Fibroblast of pulmonary artery (primary cell): ENCODE measurements at regions not wholly inside any gene's neighbourhood (a gene's known extent, or its start where the extent isn't known, plus 50 kb on each side); places are given as distances from the start of the nearest gene placed in this dataset.

ENCODE experiments used
- DNase-seq: peaks from one replicate; pipeline ENCODE4 v3.0.0-alpha.2; 2010; ENCODE audit warnings: low read depth
- H3K4me3 ChIP-seq: replicated peaks from 2 replicates; pipeline ENCODE4 v1.5.1; 2011; ENCODE audit warnings: low read depth, mild to moderate bottlenecking, control low read depth, low read length, moderate library complexity
- CTCF ChIP-seq: IDR thresholded peaks from 2 replicates; pipeline ENCODE4 v1.5.1; 2011; ENCODE audit warnings: mild to moderate bottlenecking, control low read depth, low read length, inconsistent platforms; ENCODE audit errors: missing control alignments

GRCh38 chr12:107369006-107369405 is 275.7 kb upstream of the CRY1 start:
- H3K4me3 ChIP-seq, result no peak overlapping the region

GRCh38 chr12:107369679-107370078 is 276.3 kb upstream of the CRY1 start:
- no peak for DNase-seq
- TF ChIP-seq CTCF, result no peak
- no peak overlapping the region for H3K4me3 ChIP-seq

More at GRCh38 chr12:107369006-107369405, 275.7 kb upstream of the CRY1 start:
- TF ChIP-seq CTCF, result no peak
- no peak for DNase-seq

- no peak overlapping the region for H3K4me3 ChIP-seq
- peak; percentile 81 for DNase-seq
- no peak for TF ChIP-seq CTCF
Observed at GRCh38 chr12:107372229-107372658, 278.9 kb upstream of the CRY1 start.

- H3K4me3 ChIP-seq, result no peak overlapping the region
- TF ChIP-seq CTCF, result no peak
- no peak for DNase-seq
Observed at GRCh38 chr12:107373238-107373809, 280.0 kb upstream of the CRY1 start.

- no peak for DNase-seq
- no peak for TF ChIP-seq CTCF
- no peak overlapping the region for H3K4me3 ChIP-seq
Observed at GRCh38 chr12:107374161-107374840, 281.0 kb upstream of the CRY1 start.

- no peak for TF ChIP-seq CTCF
- no peak overlapping the region for H3K4me3 ChIP-seq
- DNase-seq, result no peak
Observed at GRCh38 chr12:107375231-107375630, 281.9 kb upstream of the CRY1 start.
